ENCODE measurements at regions not wholly inside any gene's neighbourhood (a gene's known extent, or its start where the extent isn't known, plus 50 kb on each side); places are given as distances from the start of the nearest gene placed in this dataset.

GRCh38 chr12:34287986-34288962, 266.0 kb downstream of the ALG10 start:
- POLR2A ChIA-PET = no interaction called here
- no peaks in the 10 kb centered on the region for H3K4me1 ChIP-seq (ENCODE audit: control insufficient read depth, insufficient read depth, low read length)
- CTCF ChIA-PET = no interaction called here
- H3K27ac ChIP-seq (ENCODE audit: extremely low read depth, low read depth, low read length) = no peak overlapping the region
- no peak overlapping the region for H3K4me3 ChIP-seq (ENCODE audit: low read depth, low read length)
- no peaks in the 10 kb centered on the region for H3K36me3 ChIP-seq (ENCODE audit: control insufficient read depth in 2 of 2, insufficient read depth in 1 of 2, low read length in 2 of 2)
- TF ChIP-seq ZNF138 (tag by site-specific recombination; IDR thresholded peaks at IDR 0.05; ENCODE audit: borderline replicate concordance) (no peak), SCRT2 (tag by site-specific recombination; IDR thresholded peaks at IDR 0.05) (peak; percentile 53), ZBTB6 (tag by site-specific recombination; IDR thresholded peaks at IDR 0.05) (no peak), ZNF211 (tag by site-specific recombination; IDR thresholded peaks at IDR 0.05; ENCODE audit: low read depth) (no peak), OVOL3 (tag by site-specific recombination; IDR thresholded peaks at IDR 0.05) (no peak), SCRT1 (tag by site-specific recombination; IDR thresholded peaks at IDR 0.05; ENCODE audit: borderline replicate concordance) (peak; percentile 19; the same call in 1 of the 2 replicates), ZNF701 (tag by site-specific recombination; IDR thresholded peaks at IDR 0.05) (no peak)
- H3K9me3 ChIP-seq (ENCODE audit: control insufficient read depth, insufficient read depth, low read depth, low read length) = no peaks in the 10 kb centered on the region

GRCh38 chr12:34288963-34289345, 266.7 kb downstream of the ALG10 start:
- TF ChIP-seq ZBTB17 (tag by site-specific recombination; IDR thresholded peaks at IDR 0.05) (no peak), FEZF1 (tag by site-specific recombination; IDR thresholded peaks at IDR 0.05) (no peak), HOXC10 (CRISPR knock-in tag; IDR thresholded peaks at IDR 0.05) (no peak), AEBP2 (tag by site-specific recombination; IDR thresholded peaks at IDR 0.05; ENCODE audit: borderline replicate concordance) (no peak), ZNF692 (tag by site-specific recombination; IDR thresholded peaks at IDR 0.05) (no peak), ZXDB (tag by site-specific recombination; IDR thresholded peaks at IDR 0.05) (no peak), ZNF433 (tag by site-specific recombination; IDR thresholded peaks at IDR 0.05; ENCODE audit: low read depth) (no peak), ZNF223 (tag by site-specific recombination; IDR thresholded peaks at IDR 0.05) (no peak), ZNF138 (tag by site-specific recombination; IDR thresholded peaks at IDR 0.05; ENCODE audit: borderline replicate concordance) (no peak), ZNF404 (tag by site-specific recombination; IDR thresholded peaks at IDR 0.05) (no peak), ZNF19 (tag by site-specific recombination; IDR thresholded peaks at IDR 0.05; ENCODE audit: low read depth) (no peak), ZNF362 (tag by site-specific recombination; IDR thresholded peaks at IDR 0.05) (no peak), ZNF707 (tag by site-specific recombination; IDR thresholded peaks at IDR 0.05) (no peak), PRDM10 (tag by site-specific recombination; IDR thresholded peaks at IDR 0.05) (no peak), ZNF621 (tag by site-specific recombination; IDR thresholded peaks at IDR 0.05) (no peak), ZNF580 (tag by site-specific recombination; IDR thresholded peaks at IDR 0.05) (no peak), ZNF26 (tag by site-specific recombination; IDR thresholded peaks at IDR 0.05) (no peak)
- POLR2A ChIA-PET = no interaction called here
- Histone ChIP-seq H3K4me3 (ENCODE audit: low read depth, low read length) (no peak overlapping the region), H3K27ac (ENCODE audit: extremely low read depth, low read depth, low read length) (no peak overlapping the region), H3K9me3 (ENCODE audit: control insufficient read depth, insufficient read depth, low read depth, low read length) (no peaks in the 10 kb centered on the region), H3K4me1 (ENCODE audit: control insufficient read depth, insufficient read depth, low read length) (no peaks in the 10 kb centered on the region), H3K36me3 (ENCODE audit: control insufficient read depth in 2 of 2, insufficient read depth in 1 of 2, low read length in 2 of 2) (no peaks in the 10 kb centered on the region)
- CTCF ChIA-PET = no interaction called here
